CD14-positive monocyte (primary cell): ENCODE measurements at regions not wholly inside any gene's neighbourhood (a gene's known extent, or its start where the extent isn't known, plus 50 kb on each side); places are given as distances from the start of the nearest gene placed in this dataset.

Source experiments
- DNase-seq, 3 donors: peaks; one replicate each; pipeline ENCODE4 v3.0.0-alpha.2; 2011 to 2022
- H2AFZ ChIP-seq: 2 replicates; pipeline ENCODE4 v1.6.0; 2012; ENCODE audit warnings: mild to moderate bottlenecking, low read depth, low read length, inconsistent platforms; ENCODE audit not compliant: insufficient read depth, poor library complexity, severe bottlenecking
- H3K27ac ChIP-seq, 2 donors: 1 replicate in 1 of 2; 2 replicates in 1 of 2; pipeline ENCODE4 v1.5.1; 2012 to 2013; ENCODE audit warnings: low read length in 2 of 2, control low read depth in 1 of 2, inconsistent platforms in 1 of 2, low read depth in 1 of 2, mild to moderate bottlenecking in 1 of 2
- H3K27me3 ChIP-seq, 2 donors: one replicate each; pipeline versions ENCODE4 v1.6.0 to v1.6.1; 2011 to 2013; ENCODE audit warnings: low read length in 2 of 2; ENCODE audit not compliant: control insufficient read depth in 2 of 2, insufficient read depth in 2 of 2
- H3K36me3 ChIP-seq, 2 donors: replicated peaks in 1 of 2; 1 replicate in 1 of 2; 2 replicates in 1 of 2; pipeline versions ENCODE4 v1.5.1 to v1.6.1; 2012 to 2013; ENCODE audit warnings: low read length in 2 of 2, control low read depth in 1 of 2, inconsistent platforms in 1 of 2, mild to moderate bottlenecking in 1 of 2; ENCODE audit not compliant: insufficient read depth in 2 of 2, control insufficient read depth in 1 of 2
- H3K4me1 ChIP-seq, 2 donors: 1 replicate in 1 of 2; 2 replicates in 1 of 2; pipeline versions ENCODE4 v1.5.1 to v1.6.1; 2012 to 2013; ENCODE audit warnings: low read length in 2 of 2, control low read depth in 1 of 2, inconsistent platforms in 1 of 2, mild to moderate bottlenecking in 1 of 2, moderate library complexity in 1 of 2; ENCODE audit not compliant: insufficient read depth in 2 of 2, control insufficient read depth in 1 of 2
- H3K4me2 ChIP-seq: replicated peaks from 2 replicates; pipeline ENCODE3; 2012; ENCODE audit warnings: low read length, moderate library complexity, mild to moderate bottlenecking; ENCODE audit not compliant: poor library complexity, severe bottlenecking; ENCODE audit errors: extremely low read depth
- H3K4me3 ChIP-seq, 3 experiments: fragments of 200-600 bp in 1 of 3; sonication (generic) in 1 of 3; replicated peaks in 1 of 3; 1 replicate in 2 of 3; 2 replicates in 1 of 3; pipeline ENCODE4 v1.5.1; 2011 to 2013; ENCODE audit warnings: low read length in 3 of 3, mild to moderate bottlenecking in 3 of 3, control low read depth in 2 of 3, low read depth in 2 of 3, inconsistent platforms in 1 of 3, moderate library complexity in 1 of 3
- H3K79me2 ChIP-seq: 2 replicates; pipeline ENCODE4 v1.6.0; 2012; ENCODE audit warnings: mild to moderate bottlenecking, control low read depth, inconsistent platforms, low read length, moderate library complexity; ENCODE audit not compliant: insufficient read depth
- H3K9ac ChIP-seq: 2 replicates; pipeline ENCODE4 v1.6.0; 2017; ENCODE audit warnings: low read length, mild to moderate bottlenecking; ENCODE audit not compliant: insufficient read depth, poor library complexity, severe bottlenecking
- H3K9me3 ChIP-seq, 2 donors: replicated peaks in 1 of 2; 1 replicate in 1 of 2; 2 replicates in 1 of 2; pipeline versions ENCODE4 v1.5.1 to v1.6.1; 2012 to 2013; ENCODE audit warnings: low read length in 2 of 2, control low read depth in 1 of 2; ENCODE audit not compliant: control insufficient read depth in 1 of 2, insufficient read depth in 1 of 2
- H4K20me1 ChIP-seq: 2 replicates; pipeline ENCODE4 v1.6.0; 2012; ENCODE audit warnings: mild to moderate bottlenecking, low read length, control low read depth, moderate library complexity; ENCODE audit not compliant: insufficient read depth
- H3K27ac Mint-ChIP-seq, 7 donors: one replicate each; pipeline ENCODE4 v1.8.0; 2020; ENCODE audit warnings: mild to moderate bottlenecking in 7 of 7, mixed read lengths in 7 of 7, moderate library complexity in 6 of 7, inconsistent platforms in 2 of 7
- H3K27me3 Mint-ChIP-seq, 3 donors: one replicate each; pipeline ENCODE4 v1.8.0; 2021 to 2022; ENCODE audit warnings: low read depth in 3 of 3, mild to moderate bottlenecking in 3 of 3, mixed read lengths in 3 of 3, moderate library complexity in 3 of 3, inconsistent platforms in 1 of 3
- H3K36me3 Mint-ChIP-seq, 2 donors: one replicate each; pipeline ENCODE4 v1.8.0; 2020; ENCODE audit warnings: mixed read lengths in 2 of 2, inconsistent platforms in 1 of 2, mild to moderate bottlenecking in 1 of 2
- H3K4me1 Mint-ChIP-seq: one replicate; pipeline ENCODE4 v1.8.0; 2020; ENCODE audit warnings: mild to moderate bottlenecking, mixed read lengths
- H3K4me3 Mint-ChIP-seq, 2 donors: one replicate each; pipeline ENCODE4 v1.8.0; 2020; ENCODE audit warnings: mild to moderate bottlenecking in 2 of 2, mixed read lengths in 2 of 2, moderate library complexity in 1 of 2
- H3K9me3 Mint-ChIP-seq, 7 donors: one replicate each; pipeline ENCODE4 v1.8.0; 2020 to 2022; ENCODE audit warnings: mixed read lengths in 7 of 7, mild to moderate bottlenecking in 6 of 7, moderate library complexity in 6 of 7, inconsistent platforms in 2 of 7
- CTCF ChIP-seq: fragments of 200-600 bp; IDR thresholded peaks from one replicate; pipeline ENCODE4 v1.8.0; 2022; ENCODE audit warnings: antibody characterized with exemption, mild to moderate bottlenecking
- WGBS: methylation state at CpG from one replicate; pipeline ENCODE4 v1.1.5; 2013; ENCODE audit warnings: missing lambda C conversion rate; ENCODE audit not compliant: insufficient coverage; 5-methylcytosine and 5-hydroxymethylcytosine counted together
- intact Hi-C, 2 donors: fragments of 100-400 bp; cut with micrococcal nuclease; formaldehyde crosslinking; loops; one replicate each; pipeline versions ENCODE4 v1.15.0 to v1.15.1; 2023

DNA sequence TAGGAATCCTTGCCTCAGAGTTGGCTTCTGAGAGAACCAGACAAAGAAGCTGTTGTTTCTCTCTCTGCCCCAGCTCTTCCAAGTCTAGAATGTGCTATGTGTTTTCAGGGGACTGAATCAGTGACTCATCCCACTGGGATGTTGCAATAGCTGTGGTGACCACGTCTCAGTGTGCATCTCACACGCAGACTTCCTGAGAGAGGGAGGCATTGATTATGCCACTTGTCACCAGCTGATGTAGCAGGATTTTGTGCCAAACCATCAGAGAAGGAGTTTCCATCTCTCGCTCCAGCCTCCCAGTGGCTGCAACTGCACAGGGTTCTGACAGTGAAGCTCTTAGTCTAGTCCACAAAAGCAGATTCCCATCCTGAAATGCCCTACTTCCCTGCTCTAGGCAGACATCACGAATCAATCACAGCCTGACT is 455.8 kb downstream of the MIAT start:
- Histone ChIP-seq H4K20me1 (no peaks in the 10 kb centered on the region), H3K4me3 (peak overlapping the region in 1 of 3 experiments; percentile 35), H3K27ac (peak overlapping the region; percentile 80 to 97), H3K9me3 (no peaks in the 10 kb centered on the region), H3K36me3 (no peaks in the 10 kb centered on the region), H3K27me3 (no peaks in the 10 kb centered on the region), H3K79me2 (no peaks in the 10 kb centered on the region), H3K9ac (peak overlapping the region; percentile 61), H2AFZ (no peak overlapping the region), H3K4me2 (peak overlapping the region; percentile 53), H3K4me1 (peaks cover 21 to 30% of the 10 kb centered on the region in 2 donors)
- H3K9me3 Mint-ChIP-seq, result peaks cover 0 to 5% (median 0%) of the 10 kb centered on the region in 7 donors
- peak overlapping the region; percentile 64 to 74 for H3K4me3 Mint-ChIP-seq
- H3K36me3 Mint-ChIP-seq, result no peaks in the 10 kb centered on the region
- H3K27ac Mint-ChIP-seq, result peak overlapping the region; percentile 92 to 99 (median 96)
- H3K4me1 Mint-ChIP-seq, result peaks cover 27% of the 10 kb centered on the region
- intact Hi-C loops, result loop anchor here in 1 of 2 donors (2.0 kb wide), 1 partner anchor 22 kb away; no protein-coding TSS in a partner anchor
- no peak for TF ChIP-seq CTCF
- peak; percentile 98 to 99 (median 99) for DNase-seq
- H3K27me3 Mint-ChIP-seq, result peaks cover 1 to 7% (median 3%) of the 10 kb centered on the region in 3 donors
- 0% methylated on average over 3 of the region's 4 CpGs for WGBS

DNA sequence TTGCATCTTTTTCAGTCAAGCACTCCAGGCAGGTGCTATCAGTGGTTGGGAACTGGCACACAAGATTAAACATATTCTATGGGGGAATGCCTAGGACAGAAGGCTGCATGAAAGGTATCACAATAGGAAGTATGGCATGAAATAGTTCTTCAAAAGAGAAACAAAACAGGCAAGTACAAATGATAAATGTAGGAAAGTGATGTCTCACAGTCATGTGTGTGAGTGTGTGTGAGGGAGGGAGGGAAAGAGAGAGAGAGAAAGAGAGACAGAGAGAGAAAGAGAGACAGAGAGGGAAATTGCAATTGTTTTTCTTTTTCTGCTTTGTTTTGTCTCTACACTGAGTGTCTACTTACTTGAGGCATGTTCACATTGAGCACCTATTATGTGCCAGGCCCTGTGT is 456.3 kb downstream of the MIAT start:
- Mint-ChIP-seq H3K9me3 (peaks cover 0 to 5% (median 0%) of the 10 kb centered on the region in 7 donors), H3K27ac (peak overlapping the region; percentile 92 to 99 (median 96)), H3K36me3 (no peaks in the 10 kb centered on the region), H3K4me3 (peak overlapping the region; percentile 64 to 74), H3K27me3 (peaks cover 1 to 5% (median 3%) of the 10 kb centered on the region in 3 donors), H3K4me1 (peaks cover 23% of the 10 kb centered on the region)
- peak overlapping the region; percentile 53 for H3K4me2 ChIP-seq
- peak overlapping the region; percentile 80 to 97 for H3K27ac ChIP-seq
- H3K9ac ChIP-seq, result peak overlapping the region; percentile 61
- peak in 1 of 3 donors; percentile 53 for DNase-seq
- peaks cover 21 to 30% of the 10 kb centered on the region in 2 donors for H3K4me1 ChIP-seq
- no peaks in the 10 kb centered on the region for H3K9me3 ChIP-seq
- no peaks in the 10 kb centered on the region for H3K27me3 ChIP-seq
- no peak for TF ChIP-seq CTCF
- H3K4me3 ChIP-seq, result peak overlapping the region in 1 of 3 experiments; percentile 35
- intact Hi-C loops, result loop anchor here in 1 of 2 donors (2.0 kb wide), 1 partner anchor 21 kb away; no protein-coding TSS in a partner anchor
- H3K36me3 ChIP-seq, result no peaks in the 10 kb centered on the region
- H2AFZ ChIP-seq, result no peak overlapping the region
- H4K20me1 ChIP-seq, result no peaks in the 10 kb centered on the region
- no peaks in the 10 kb centered on the region for H3K79me2 ChIP-seq
